ENCODE measurements at regions not wholly inside any gene's neighbourhood (a gene's known extent, or its start where the extent isn't known, plus 50 kb on each side); places are given as distances from the start of the nearest gene placed in this dataset.

DNA sequence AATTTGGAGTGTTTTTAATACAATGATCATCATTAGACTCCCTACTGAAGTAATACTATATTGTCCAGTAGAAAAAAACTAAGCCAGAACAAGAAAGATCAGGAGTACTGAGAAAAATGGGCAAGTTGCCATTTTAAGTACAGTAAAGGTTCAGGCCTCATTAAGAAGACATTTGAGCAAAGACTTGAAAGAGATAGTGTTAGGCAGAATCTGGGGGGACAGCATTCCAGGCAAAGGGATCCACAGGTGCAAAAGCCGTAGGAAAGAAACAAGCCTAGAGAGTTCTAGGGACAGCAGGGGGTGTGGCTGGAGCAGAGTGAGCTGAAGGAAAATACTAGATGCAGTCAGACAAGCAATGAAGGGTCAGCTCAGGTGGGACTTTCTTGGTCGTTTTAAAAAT, 58.1 kb upstream of the INTU start:
- DNase-seq (ENCODE audit: low read depth in 2 of 2) = no peak

GRCh38 chr4:127575888-127576287, 56.9 kb upstream of the INTU start:
- no peak for DNase-seq (ENCODE audit: low read depth in 2 of 2)

- DNase-seq (ENCODE audit: low read depth in 2 of 2) = no peak
These were observed 54.3 kb upstream of the INTU start for GRCh38 chr4:127578491-127578890.

GRCh38 chr4:127578967-127579366, 53.8 kb upstream of the INTU start:
- DNase-seq (ENCODE audit: low read depth in 2 of 2) = no peak

- DNase-seq (ENCODE audit: low read depth in 2 of 2) = no peak
These were observed 52.9 kb upstream of the INTU start for GRCh38 chr4:127579821-127580220.

GRCh38 chr4:127580300-127580699, 52.5 kb upstream of the INTU start:
- DNase-seq (ENCODE audit: low read depth in 2 of 2) = no peak

- DNase-seq (ENCODE audit: low read depth in 2 of 2) = no peak
These were observed 51.9 kb upstream of the INTU start for GRCh38 chr4:127580891-127581290.

Data from lung microvascular endothelial cell (primary cell).